Activated CD4-positive, alpha-beta T cell treated with anti-CD3 and anti-CD28 coated beads for 36 hours (primary cell): ENCODE measurements at regions not wholly inside any gene's neighbourhood (a gene's known extent, or its start where the extent isn't known, plus 50 kb on each side); places are given as distances from the start of the nearest gene placed in this dataset.

Source experiments
- ATAC-seq: fragments of 200-7000 bp; cut with Tn5 transposase; one replicate; pipeline ENCODE4 v1.10.0; 2021; ENCODE audit warnings: mild to moderate bottlenecking, moderate library complexity
- CTCF ChIA-PET: fragments of 350-600 bp; sonication (Branson Sonifier 250); formaldehyde crosslinking; loops from one replicate; lab custom pipeline; 2021; ENCODE audit warnings: antibody characterized with exemption; lab: Charles Lee
- POLR2A ChIA-PET: fragments of 350-600 bp; sonication (Branson Sonifier 250); formaldehyde crosslinking; loops from one replicate; lab custom pipeline; 2021; ENCODE audit warnings: antibody characterized with exemption, inconsistent platforms; lab: Charles Lee
- DNase-seq: peaks from one replicate; pipeline ENCODE4 v3.0.0-alpha.2; 2020
- H3K27ac Mint-ChIP-seq: one replicate; pipeline ENCODE4 v1.8.0; 2021; ENCODE audit warnings: mixed read lengths
- H3K27me3 Mint-ChIP-seq: one replicate; pipeline ENCODE4 v1.8.0; 2021; ENCODE audit warnings: mixed read lengths
- H3K36me3 Mint-ChIP-seq: one replicate; pipeline ENCODE4 v1.8.0; 2021; ENCODE audit warnings: low read depth, mixed read lengths
- H3K4me1 Mint-ChIP-seq: one replicate; pipeline ENCODE4 v1.8.0; 2021; ENCODE audit warnings: mixed read lengths
- H3K4me3 Mint-ChIP-seq: one replicate; pipeline ENCODE4 v1.8.0; 2021; ENCODE audit warnings: mild to moderate bottlenecking, moderate library complexity, mixed read lengths
- H3K9me3 Mint-ChIP-seq: one replicate; pipeline ENCODE4 v1.8.0; 2021; ENCODE audit warnings: low read depth, mixed read lengths
- intact Hi-C, 2 experiments: fragments of 100-400 bp; cut with DNase I in 1 of 2; cut with micrococcal nuclease in 1 of 2; formaldehyde crosslinking; loops; one replicate each; pipeline versions ENCODE4 v1.14.2 to v1.15.1; 2022 to 2024; cut with DNase I, micrococcal nuclease

- CTCF ChIA-PET = interaction anchor here (1.1 kb wide), 1 partner anchor 82 kb away, joined by 5 read pairs; no protein-coding TSS in a partner anchor
- POLR2A ChIA-PET = no interaction called here
Observed at GRCh38 chr1:93801471-93801870, 77.5 kb downstream of the DNTTIP2 start.

GRCh38 chr1:93800856-93801255 lies 78.2 kb downstream of the DNTTIP2 start:
- POLR2A ChIA-PET = no interaction called here
- CTCF ChIA-PET = no interaction called here

More at GRCh38 chr1:93801471-93801870, 77.5 kb downstream of the DNTTIP2 start:
- Mint-ChIP-seq H3K36me3 (no peaks in the 10 kb centered on the region), H3K9me3 (no peaks in the 10 kb centered on the region), H3K4me1 (no peaks in the 10 kb centered on the region), H3K4me3 (no peak overlapping the region), H3K27ac (no peak overlapping the region), H3K27me3 (no peaks in the 10 kb centered on the region)
- no peak for DNase-seq
- intact Hi-C loops = no loop called here
- ATAC-seq = no peak

GRCh38 chr1:93798291-93798690 lies 80.7 kb downstream of the DNTTIP2 start:
- ChIA-PET CTCF (interaction anchor here (0.6 to 3.6 kb wide), 4 partner anchors 13 to 169 kb away, joined by 3 to 22 read pairs (median 4); no protein-coding TSS in a partner anchor), POLR2A (no interaction called here)
- H3K36me3 Mint-ChIP-seq = no peaks in the 10 kb centered on the region
- DNase-seq (no peak), ATAC-seq (no peak)
- no peak overlapping the region for H3K27ac Mint-ChIP-seq
- no peak overlapping the region for H3K4me3 Mint-ChIP-seq
- H3K4me1 Mint-ChIP-seq = no peaks in the 10 kb centered on the region
- no peaks in the 10 kb centered on the region for H3K9me3 Mint-ChIP-seq
- intact Hi-C loops = no loop called here
- no peaks in the 10 kb centered on the region for H3K27me3 Mint-ChIP-seq

More at GRCh38 chr1:93800856-93801255, 78.2 kb downstream of the DNTTIP2 start:
- ATAC-seq = no peak
- no peak overlapping the region for H3K27ac Mint-ChIP-seq
- no peaks in the 10 kb centered on the region for H3K4me1 Mint-ChIP-seq
- no peak for DNase-seq
- H3K36me3 Mint-ChIP-seq = no peaks in the 10 kb centered on the region
- no peak overlapping the region for H3K4me3 Mint-ChIP-seq
- no peaks in the 10 kb centered on the region for H3K9me3 Mint-ChIP-seq
- H3K27me3 Mint-ChIP-seq = no peaks in the 10 kb centered on the region
- intact Hi-C loops = no loop called here

GRCh38 chr1:93784538-93784937 lies 94.5 kb downstream of the DNTTIP2 start:
- Mint-ChIP-seq H3K36me3 (no peaks in the 10 kb centered on the region), H3K4me3 (no peak overlapping the region)
- POLR2A ChIA-PET = no interaction called here

GRCh38 chr1:93783876-93784275 lies 95.1 kb downstream of the DNTTIP2 start:
- Mint-ChIP-seq H3K27me3 (no peaks in the 10 kb centered on the region), H3K27ac (no peak overlapping the region), H3K9me3 (peaks cover 9% of the 10 kb centered on the region), H3K4me1 (no peaks in the 10 kb centered on the region), H3K4me3 (no peak overlapping the region), H3K36me3 (no peaks in the 10 kb centered on the region)
- no peak for DNase-seq
- intact Hi-C loops = no loop called here
- ChIA-PET CTCF (no interaction called here), POLR2A (no interaction called here)
- ATAC-seq = no peak

More at GRCh38 chr1:93784538-93784937, 94.5 kb downstream of the DNTTIP2 start:
- ATAC-seq (no peak), DNase-seq (no peak)
- no peaks in the 10 kb centered on the region for H3K4me1 Mint-ChIP-seq
- intact Hi-C loops = no loop called here
- H3K9me3 Mint-ChIP-seq = peaks cover 10% of the 10 kb centered on the region
- CTCF ChIA-PET = interaction anchor here (0.8 to 1.3 kb wide), 3 partner anchors 22 to 157 kb away, joined by 3 to 4 read pairs (median 4); no protein-coding TSS in a partner anchor
- H3K27me3 Mint-ChIP-seq = no peaks in the 10 kb centered on the region
- no peak overlapping the region for H3K27ac Mint-ChIP-seq

- POLR2A ChIA-PET = no interaction called here
Observed at GRCh38 chr1:93779540-93780165, 98.0 kb upstream of the BCAR3 start.

GRCh38 chr1:93778457-93778856 lies 96.8 kb upstream of the BCAR3 start:
- DNase-seq = no peak
- intact Hi-C loops = no loop called here
- no peak for ATAC-seq
- H3K27ac Mint-ChIP-seq = no peak overlapping the region
- H3K27me3 Mint-ChIP-seq = no peaks in the 10 kb centered on the region
- no peak overlapping the region for H3K4me3 Mint-ChIP-seq
- ChIA-PET POLR2A (no interaction called here), CTCF (no interaction called here)
- no peaks in the 10 kb centered on the region for H3K9me3 Mint-ChIP-seq
- H3K36me3 Mint-ChIP-seq = no peaks in the 10 kb centered on the region
- no peaks in the 10 kb centered on the region for H3K4me1 Mint-ChIP-seq

More at GRCh38 chr1:93779540-93780165, 98.0 kb upstream of the BCAR3 start:
- peaks cover 1% of the 10 kb centered on the region for H3K9me3 Mint-ChIP-seq
- H3K4me3 Mint-ChIP-seq = no peak overlapping the region
- CTCF ChIA-PET = interaction anchor here (1.7 kb wide), 1 partner anchor 64 kb away, joined by 3 read pairs; no protein-coding TSS in a partner anchor
- no peaks in the 10 kb centered on the region for H3K4me1 Mint-ChIP-seq
- H3K27me3 Mint-ChIP-seq = no peaks in the 10 kb centered on the region
- intact Hi-C loops = no loop called here
- H3K27ac Mint-ChIP-seq = no peak overlapping the region
- DNase-seq (no peak), ATAC-seq (no peak)
- no peaks in the 10 kb centered on the region for H3K36me3 Mint-ChIP-seq

GRCh38 chr1:93777255-93777654 lies 95.6 kb upstream of the BCAR3 start:
- intact Hi-C loops = no loop called here
- Mint-ChIP-seq H3K36me3 (no peaks in the 10 kb centered on the region), H3K27me3 (no peaks in the 10 kb centered on the region), H3K9me3 (no peaks in the 10 kb centered on the region), H3K27ac (no peak overlapping the region), H3K4me1 (no peaks in the 10 kb centered on the region), H3K4me3 (no peak overlapping the region)
- POLR2A ChIA-PET = no interaction called here
- ATAC-seq (no peak), DNase-seq (no peak)
- CTCF ChIA-PET = no interaction called here

- Mint-ChIP-seq H3K27ac (no peak overlapping the region), H3K9me3 (no peaks in the 10 kb centered on the region), H3K4me3 (no peak overlapping the region), H3K4me1 (no peaks in the 10 kb centered on the region), H3K27me3 (no peaks in the 10 kb centered on the region), H3K36me3 (no peaks in the 10 kb centered on the region)
- ChIA-PET CTCF (no interaction called here), POLR2A (no interaction called here)
- intact Hi-C loops = no loop called here
- no peak for DNase-seq
- ATAC-seq = no peak
Observed at GRCh38 chr1:93776728-93777127, 95.1 kb upstream of the BCAR3 start.

GRCh38 chr1:93775224-93775623 lies 93.6 kb upstream of the BCAR3 start:
- no peak overlapping the region for H3K4me3 Mint-ChIP-seq
- ATAC-seq (no peak), DNase-seq (no peak)
- H3K27ac Mint-ChIP-seq = no peak overlapping the region
- no peaks in the 10 kb centered on the region for H3K9me3 Mint-ChIP-seq
- CTCF ChIA-PET = interaction anchor here (0.7 to 1.2 kb wide), 2 partner anchors 12 to 276 kb away, joined by 3 read pairs; no protein-coding TSS in a partner anchor
- no peaks in the 10 kb centered on the region for H3K36me3 Mint-ChIP-seq
- H3K4me1 Mint-ChIP-seq = no peaks in the 10 kb centered on the region
- POLR2A ChIA-PET = no interaction called here
- intact Hi-C loops = no loop called here
- no peaks in the 10 kb centered on the region for H3K27me3 Mint-ChIP-seq

GRCh38 chr1:93774707-93775106 lies 93.1 kb upstream of the BCAR3 start:
- H3K36me3 Mint-ChIP-seq = no peaks in the 10 kb centered on the region
- no peaks in the 10 kb centered on the region for H3K27me3 Mint-ChIP-seq
- no peak for DNase-seq
- H3K4me3 Mint-ChIP-seq = no peak overlapping the region
- ATAC-seq = no peak
- no peaks in the 10 kb centered on the region for H3K9me3 Mint-ChIP-seq
- intact Hi-C loops = no loop called here
- H3K4me1 Mint-ChIP-seq = no peaks in the 10 kb centered on the region
- no peak overlapping the region for H3K27ac Mint-ChIP-seq
- CTCF ChIA-PET = interaction anchor here (0.7 kb wide), 1 partner anchor 275 kb away, joined by 3 read pairs; no protein-coding TSS in a partner anchor
- POLR2A ChIA-PET = interaction anchor here (0.6 kb wide), 1 partner anchor 10 kb away, joined by 3 read pairs; no protein-coding TSS in a partner anchor
